K562 (cell line): ENCODE measurements at regions not wholly inside any gene's neighbourhood (a gene's known extent, or its start where the extent isn't known, plus 50 kb on each side); places are given as distances from the start of the nearest gene placed in this dataset.

ENCODE experiments used
- ATAC-seq: fragments of 200-7000 bp; cut with Tn5 transposase; 3 replicates; pipeline ENCODE4 v1.9.1; 2020; ENCODE audit warnings: moderate library complexity
- BruUV-seq: library from RNA; stranded (reverse); fragments of 400-500 nt; replicated peaks from 2 replicates; lab custom pipeline; 2021; lab: Mats Ljungman, UMichigan
- CTCF ChIA-PET: fragments of 300-600 bp; formaldehyde crosslinking; extraction: SDS; loops from one replicate; lab custom pipeline; 2021; ENCODE audit warnings: low intra/inter-chr PET ratio; lab: Yijun Ruan, JAX
- POLR2A ChIA-PET: fragments of 300-600, 350-650 bp; sonication (Branson Sonifier 250); formaldehyde crosslinking; extraction: SDS; loops from one replicate; lab custom pipeline; 2021; ENCODE audit warnings: antibody characterized with exemption, inconsistent platforms; lab: Yijun Ruan, JAX
- DNase-seq, 4 experiments: peaks; one replicate each; pipeline versions ENCODE4 v3.0.0 to v3.0.0-alpha.2; 2011 to 2018; ENCODE audit warnings: low spot score in 3 of 4, mixed read lengths in 3 of 4; ENCODE audit errors: extremely low read depth in 1 of 4
- FAIRE-seq: peaks from 2 replicates; lab custom pipeline; 2011; peaks lifted over from hg19 to GRCh38; lab: Jason Lieb, UNC
- H2AFZ ChIP-seq: 2 replicates; pipeline ENCODE4 v1.6.0; 2011; ENCODE audit warnings: low read depth, low read length, control low read depth, inconsistent platforms
- H3K27ac ChIP-seq: fragments of 200-600 bp; 3 replicates; pipeline ENCODE4 v1.8.0; 2011; ENCODE audit warnings: low read depth, mild to moderate bottlenecking, control low read depth, inconsistent platforms, low read length, moderate library complexity, mixed read lengths; ENCODE audit errors: extremely low read depth
- H3K27me3 ChIP-seq, 2 experiments: fragments of 300-600 bp in 1 of 2; 2 replicates in 1 of 2; 3 replicates in 1 of 2; pipeline versions ENCODE4 v1.6.0 to v1.8.0; 2011; ENCODE audit warnings: inconsistent platforms in 2 of 2, low read length in 2 of 2, mild to moderate bottlenecking in 1 of 2, mixed read lengths in 1 of 2, moderate library complexity in 1 of 2; ENCODE audit not compliant: control insufficient read depth in 2 of 2, insufficient read depth in 2 of 2
- H3K36me3 ChIP-seq: fragments of 300-600 bp; 3 replicates; pipeline ENCODE4 v1.8.0; 2011; ENCODE audit warnings: mild to moderate bottlenecking, low read length, inconsistent platforms; ENCODE audit not compliant: control insufficient read depth, insufficient read depth
- H3K4me1 ChIP-seq, 2 experiments: fragments of 200-600 bp in 1 of 2; replicated peaks in 1 of 2; 2 replicates in 1 of 2; 3 replicates in 1 of 2; pipeline versions ENCODE4 v1.5.1 to v1.8.0; 2011; ENCODE audit warnings: inconsistent platforms in 2 of 2, low read length in 2 of 2, mild to moderate bottlenecking in 1 of 2, mixed read lengths in 1 of 2, moderate library complexity in 1 of 2; ENCODE audit not compliant: control insufficient read depth in 2 of 2, insufficient read depth in 2 of 2
- H3K4me2 ChIP-seq: 2 replicates; pipeline ENCODE4 v1.6.1; 2011; ENCODE audit warnings: low read length, control low read depth, inconsistent platforms, mixed read lengths; ENCODE audit not compliant: insufficient read depth
- H3K4me3 ChIP-seq: fragments of 200-600 bp; sonication (generic), shearing (Covaris generic); 2 replicates; pipeline ENCODE4 v1.5.1; 2016; ENCODE audit warnings: control low read depth, inconsistent platforms
- H3K79me2 ChIP-seq: fragments of 200-600 bp; 3 replicates; pipeline ENCODE4 v1.8.0; 2011; ENCODE audit warnings: low read length, inconsistent platforms; ENCODE audit not compliant: control insufficient read depth, insufficient read depth
- H3K9ac ChIP-seq, 2 experiments: 2 replicates each; pipeline versions ENCODE4 v1.6.0 to v1.6.1; 2011; ENCODE audit warnings: low read depth in 2 of 2, low read length in 2 of 2, control low read depth in 1 of 2, inconsistent platforms in 1 of 2, mild to moderate bottlenecking in 1 of 2, mixed read lengths in 1 of 2; ENCODE audit not compliant: insufficient read depth in 1 of 2
- H3K9me1 ChIP-seq: one replicate; pipeline ENCODE4 v1.6.0; 2011; ENCODE audit warnings: inconsistent platforms, mild to moderate bottlenecking, low read length, moderate library complexity; ENCODE audit not compliant: control insufficient read depth, insufficient read depth
- H3K9me3 ChIP-seq: replicated peaks from 2 replicates; pipeline ENCODE4 v1.5.1; 2011; ENCODE audit warnings: low read depth, low read length, inconsistent platforms; ENCODE audit not compliant: control insufficient read depth, insufficient read depth
- H4K20me1 ChIP-seq: replicated peaks from 2 replicates; pipeline ENCODE4 v1.6.1; 2011; ENCODE audit warnings: low read length, inconsistent platforms, mixed read lengths; ENCODE audit not compliant: control insufficient read depth, insufficient read depth
- BDP1 ChIP-seq: IDR thresholded peaks from 3 replicates; pipeline ENCODE4 v1.6.1; 2011; ENCODE audit not compliant: insufficient read length, insufficient read depth
- CREM ChIP-seq: IDR thresholded peaks from 2 replicates; pipeline ENCODE4 v1.6.1; 2014; ENCODE audit warnings: antibody characterized with exemption, low read depth
- GABPA ChIP-seq: fragments of 200-800 bp; sonication (Bioruptor generic); conservative IDR thresholded peaks from 2 replicates; pipeline ENCODE4 v1.6.1; 2016; ENCODE audit warnings: low read depth, missing genetic modification characterization, missing compliant biosample characterization
- HIVEP1 ChIP-seq: fragments of 250-450 bp; sonication (Bioruptor Pico); IDR thresholded peaks from 2 replicates; pipeline ENCODE4 v1.4.0; 2020; ENCODE audit warnings: mild to moderate bottlenecking
- IRF2 ChIP-seq: sonication (generic); formaldehyde crosslinking; IDR thresholded peaks from 2 replicates; pipeline ENCODE4 v1.8.1; 2022; ENCODE audit warnings: mild to moderate bottlenecking, missing genetic modification reagents
- LARP7 ChIP-seq: fragments of 450-650 bp; IDR thresholded peaks from 2 replicates; pipeline ENCODE4 v1.6.1; 2016
- MEIS2 ChIP-seq: fragments of 450-650 bp; IDR thresholded peaks from 2 replicates; pipeline ENCODE4 v1.6.1; 2014; ENCODE audit warnings: mild to moderate bottlenecking; ENCODE audit not compliant: partially characterized antibody
- RFX7 ChIP-seq: fragments of 250-450 bp; sonication (Bioruptor Pico); IDR thresholded peaks from 2 replicates; pipeline ENCODE4 v1.5.1; 2021; ENCODE audit warnings: mild to moderate bottlenecking
- WGBS: fragments of 100-300 bp; shearing (Covaris generic); methylation state at CpG from one replicate; pipeline ENCODE4 v1.1.6; 2016; ENCODE audit warnings: low coverage, mixed read lengths; ENCODE audit not compliant: insufficient coverage; ENCODE audit errors: missing lambda C conversion rate; 5-methylcytosine and 5-hydroxymethylcytosine counted together
- in situ Hi-C: fragments of 300-500 bp; cut with MboI; formaldehyde crosslinking; loops from 4 replicates; pipeline ENCODE4 v1.15.0; 2018; ENCODE audit warnings: inconsistent platforms, mixed read lengths
- intact Hi-C: fragments of 100-400 bp; cut with micrococcal nuclease; formaldehyde crosslinking; loops from 2 replicates; pipeline ENCODE4 v1.14.2; 2022
- TF ChIP-seq, protein P1 (sequence below), 2 experiments: fragments of 150-350 bp in 1 of 2; IDR thresholded peaks; 2 replicates each; pipeline ENCODE4 v1.6.1; 2012 to 2016; ENCODE audit warnings: low read depth in 2 of 2, low read length in 2 of 2, mild to moderate bottlenecking in 1 of 2, moderate library complexity in 1 of 2
- TF ChIP-seq, protein P2 (sequence below): sonication (generic); formaldehyde crosslinking; IDR thresholded peaks from 2 replicates; pipeline ENCODE4 v1.8.0; 2022; ENCODE audit warnings: mild to moderate bottlenecking, missing genetic modification reagents

DNA sequence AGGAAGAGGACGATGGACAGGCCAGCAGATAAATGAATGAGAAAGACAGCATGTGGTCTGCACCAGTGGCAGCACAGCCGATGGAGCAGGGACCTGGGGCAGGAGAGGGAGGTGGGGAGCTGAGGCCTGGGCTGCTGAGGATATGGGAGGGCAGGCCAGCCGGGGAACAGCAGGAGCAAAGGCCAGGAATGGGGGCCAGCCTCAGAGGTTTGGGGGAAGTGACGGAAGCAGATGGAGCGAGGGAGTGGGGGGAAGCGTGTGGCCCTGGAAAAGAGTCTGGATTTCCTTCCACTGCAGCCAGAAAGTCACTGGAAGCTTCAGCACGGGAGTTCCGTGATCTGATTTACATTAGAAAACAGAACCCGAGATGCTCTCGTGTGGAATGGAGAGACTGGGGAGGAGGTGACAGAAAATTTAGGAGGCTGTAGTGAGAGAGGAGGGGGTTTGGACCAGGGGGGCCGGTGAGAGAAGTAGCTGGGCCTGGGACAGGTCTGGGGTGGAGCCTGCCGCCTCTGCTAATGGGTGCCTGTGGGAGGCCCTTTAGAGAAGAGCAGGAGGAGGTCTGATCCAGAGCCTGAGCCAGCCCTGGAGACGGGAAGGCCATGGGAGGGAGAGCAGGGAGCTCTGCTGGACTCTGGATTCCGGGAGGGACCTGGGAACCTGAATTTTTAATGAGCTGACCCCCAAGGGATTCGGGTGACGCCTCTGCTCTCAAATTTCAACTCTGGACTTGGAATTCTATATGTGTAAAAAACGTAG is 65.4 kb downstream of the TSPAN17 start:
- Histone ChIP-seq H3K27me3 (peaks cover 31 to 83% of the 10 kb centered on the region in 2 experiments), H3K4me1 (no peaks in the 10 kb centered on the region), H3K79me2 (no peaks in the 10 kb centered on the region), H4K20me1 (peaks cover 3% of the 10 kb centered on the region), H3K36me3 (no peaks in the 10 kb centered on the region), H3K9me3 (peaks cover 3% of the 10 kb centered on the region; the same call in 1 of the 2 replicates), H2AFZ (no peak overlapping the region), H3K9me1 (no peaks in the 10 kb centered on the region), H3K4me2 (no peak overlapping the region), H3K9ac (no peak overlapping the region), H3K27ac (no peak overlapping the region), H3K4me3 (no peak overlapping the region)
- ChIA-PET CTCF (no interaction called here), POLR2A (interaction anchor here (0.6 to 0.7 kb wide), 3 partner anchors 18 to 85 kb away, joined by 3 read pairs; no protein-coding TSS in a partner anchor)
- under 1% methylated on average over 17 of the region's 17 CpGs for WGBS
- in situ Hi-C loops: no loop called here
- ATAC-seq (no peak), DNase-seq (no peak), FAIRE-seq (no peak)
- BruUV-seq: no TSS peak
- intact Hi-C loops: no loop called here
- TF ChIP-seq MEIS2: no peak
- no peak for TF ChIP-seq LARP7
- TF ChIP-seq GABPA (tag): no peak
- TF ChIP-seq CREM: no peak
- no peak for TF ChIP-seq BDP1
- TF ChIP-seq, protein P1, sequence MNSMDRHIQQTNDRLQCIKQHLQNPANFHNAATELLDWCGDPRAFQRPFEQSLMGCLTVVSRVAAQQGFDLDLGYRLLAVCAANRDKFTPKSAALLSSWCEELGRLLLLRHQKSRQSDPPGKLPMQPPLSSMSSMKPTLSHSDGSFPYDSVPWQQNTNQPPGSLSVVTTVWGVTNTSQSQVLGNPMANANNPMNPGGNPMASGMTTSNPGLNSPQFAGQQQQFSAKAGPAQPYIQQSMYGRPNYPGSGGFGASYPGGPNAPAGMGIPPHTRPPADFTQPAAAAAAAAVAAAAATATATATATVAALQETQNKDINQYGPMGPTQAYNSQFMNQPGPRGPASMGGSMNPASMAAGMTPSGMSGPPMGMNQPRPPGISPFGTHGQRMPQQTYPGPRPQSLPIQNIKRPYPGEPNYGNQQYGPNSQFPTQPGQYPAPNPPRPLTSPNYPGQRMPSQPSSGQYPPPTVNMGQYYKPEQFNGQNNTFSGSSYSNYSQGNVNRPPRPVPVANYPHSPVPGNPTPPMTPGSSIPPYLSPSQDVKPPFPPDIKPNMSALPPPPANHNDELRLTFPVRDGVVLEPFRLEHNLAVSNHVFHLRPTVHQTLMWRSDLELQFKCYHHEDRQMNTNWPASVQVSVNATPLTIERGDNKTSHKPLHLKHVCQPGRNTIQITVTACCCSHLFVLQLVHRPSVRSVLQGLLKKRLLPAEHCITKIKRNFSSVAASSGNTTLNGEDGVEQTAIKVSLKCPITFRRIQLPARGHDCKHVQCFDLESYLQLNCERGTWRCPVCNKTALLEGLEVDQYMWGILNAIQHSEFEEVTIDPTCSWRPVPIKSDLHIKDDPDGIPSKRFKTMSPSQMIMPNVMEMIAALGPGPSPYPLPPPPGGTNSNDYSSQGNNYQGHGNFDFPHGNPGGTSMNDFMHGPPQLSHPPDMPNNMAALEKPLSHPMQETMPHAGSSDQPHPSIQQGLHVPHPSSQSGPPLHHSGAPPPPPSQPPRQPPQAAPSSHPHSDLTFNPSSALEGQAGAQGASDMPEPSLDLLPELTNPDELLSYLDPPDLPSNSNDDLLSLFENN (IDR thresholded peaks at IDR 0.05; ENCODE audit: low read depth in 2 of 2, low read length in 2 of 2): no peak
- no peak for TF ChIP-seq HIVEP1
- no peak for TF ChIP-seq RFX7 (CRISPR knock-in tag)
- TF ChIP-seq, protein P2, sequence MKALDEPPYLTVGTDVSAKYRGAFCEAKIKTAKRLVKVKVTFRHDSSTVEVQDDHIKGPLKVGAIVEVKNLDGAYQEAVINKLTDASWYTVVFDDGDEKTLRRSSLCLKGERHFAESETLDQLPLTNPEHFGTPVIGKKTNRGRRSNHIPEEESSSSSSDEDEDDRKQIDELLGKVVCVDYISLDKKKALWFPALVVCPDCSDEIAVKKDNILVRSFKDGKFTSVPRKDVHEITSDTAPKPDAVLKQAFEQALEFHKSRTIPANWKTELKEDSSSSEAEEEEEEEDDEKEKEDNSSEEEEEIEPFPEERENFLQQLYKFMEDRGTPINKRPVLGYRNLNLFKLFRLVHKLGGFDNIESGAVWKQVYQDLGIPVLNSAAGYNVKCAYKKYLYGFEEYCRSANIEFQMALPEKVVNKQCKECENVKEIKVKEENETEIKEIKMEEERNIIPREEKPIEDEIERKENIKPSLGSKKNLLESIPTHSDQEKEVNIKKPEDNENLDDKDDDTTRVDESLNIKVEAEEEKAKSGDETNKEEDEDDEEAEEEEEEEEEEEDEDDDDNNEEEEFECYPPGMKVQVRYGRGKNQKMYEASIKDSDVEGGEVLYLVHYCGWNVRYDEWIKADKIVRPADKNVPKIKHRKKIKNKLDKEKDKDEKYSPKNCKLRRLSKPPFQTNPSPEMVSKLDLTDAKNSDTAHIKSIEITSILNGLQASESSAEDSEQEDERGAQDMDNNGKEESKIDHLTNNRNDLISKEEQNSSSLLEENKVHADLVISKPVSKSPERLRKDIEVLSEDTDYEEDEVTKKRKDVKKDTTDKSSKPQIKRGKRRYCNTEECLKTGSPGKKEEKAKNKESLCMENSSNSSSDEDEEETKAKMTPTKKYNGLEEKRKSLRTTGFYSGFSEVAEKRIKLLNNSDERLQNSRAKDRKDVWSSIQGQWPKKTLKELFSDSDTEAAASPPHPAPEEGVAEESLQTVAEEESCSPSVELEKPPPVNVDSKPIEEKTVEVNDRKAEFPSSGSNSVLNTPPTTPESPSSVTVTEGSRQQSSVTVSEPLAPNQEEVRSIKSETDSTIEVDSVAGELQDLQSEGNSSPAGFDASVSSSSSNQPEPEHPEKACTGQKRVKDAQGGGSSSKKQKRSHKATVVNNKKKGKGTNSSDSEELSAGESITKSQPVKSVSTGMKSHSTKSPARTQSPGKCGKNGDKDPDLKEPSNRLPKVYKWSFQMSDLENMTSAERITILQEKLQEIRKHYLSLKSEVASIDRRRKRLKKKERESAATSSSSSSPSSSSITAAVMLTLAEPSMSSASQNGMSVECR (CRISPR knock-in tag): no peak
- no peak for TF ChIP-seq IRF2
